NCI-H2081 treated with DMSO at 0.1 percent for 48 hours (cell line): ENCODE measurements at regions not wholly inside any gene's neighbourhood (a gene's known extent, or its start where the extent isn't known, plus 50 kb on each side); places are given as distances from the start of the nearest gene placed in this dataset.
A peak's percentile ranks its signal among the peaks of the same experiment; 100 is the strongest.
"Not testable (repeated sequence)": the region's sequence is repeated elsewhere in the genome, so short reads cannot be mapped to it uniquely, and the experiment has no call there.

Experiments used
- DNase-seq: peaks from one replicate; lab custom pipeline; 2025; lab: John Stamatoyannopoulos, UW

DNA sequence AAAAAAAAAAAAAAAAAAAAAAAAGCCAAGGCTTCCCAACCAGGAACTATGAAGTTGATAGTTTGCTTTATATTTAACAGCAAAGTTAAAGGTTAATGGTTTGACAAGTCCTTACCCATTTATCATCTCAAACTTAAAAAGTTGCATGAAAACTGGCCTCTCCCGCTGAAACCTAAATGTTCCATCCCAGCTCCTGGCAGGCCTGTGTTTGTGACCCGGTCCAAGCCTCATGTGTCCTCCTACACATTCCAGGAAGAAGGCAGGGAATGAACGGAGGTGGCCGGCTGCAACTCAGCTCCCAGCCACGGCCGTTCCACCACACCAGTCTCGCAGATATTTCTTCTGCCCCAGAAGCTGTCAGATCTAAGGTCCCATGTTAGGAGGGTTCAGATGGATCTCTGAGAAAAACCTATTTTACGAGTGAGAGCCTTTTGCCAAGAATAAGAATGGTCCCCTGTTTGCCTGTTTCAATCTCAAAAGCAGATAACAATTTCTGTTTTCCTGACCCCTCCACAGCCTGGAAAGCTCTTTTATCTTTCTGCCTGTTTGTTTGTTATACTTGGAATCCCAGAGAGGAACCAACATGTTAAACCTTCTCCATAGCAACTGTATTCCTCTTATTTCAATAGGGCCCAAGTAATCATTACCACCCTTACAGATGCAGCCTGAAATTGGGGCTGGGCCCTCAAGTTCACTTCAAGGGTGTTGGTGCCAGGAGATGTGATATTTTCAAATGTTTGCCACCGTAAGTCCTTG is 56.5 kb downstream of the KCTD12 start:
- no peak for DNase-seq

DNA sequence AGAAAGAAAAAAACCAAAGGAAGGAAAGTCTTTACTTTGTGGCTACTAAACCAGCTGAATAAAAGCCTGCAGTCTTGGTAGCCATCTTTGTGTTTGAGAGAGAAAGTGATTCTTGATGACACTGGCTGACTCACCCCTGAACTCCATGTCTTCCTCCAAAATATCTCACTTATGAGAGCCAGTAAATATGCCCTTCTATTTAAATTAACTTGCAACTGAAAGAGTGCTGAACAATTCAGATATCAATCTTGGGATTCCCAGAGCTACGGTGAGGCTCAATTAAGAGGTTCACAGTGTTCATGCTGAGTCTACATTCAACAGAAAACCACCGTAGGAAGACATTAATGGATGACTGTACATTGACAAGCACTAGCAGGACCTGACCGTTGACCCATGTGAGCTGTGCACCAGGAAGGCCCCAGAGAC is 57.9 kb downstream of the KCTD12 start:
- DNase-seq: no peak

DNA sequence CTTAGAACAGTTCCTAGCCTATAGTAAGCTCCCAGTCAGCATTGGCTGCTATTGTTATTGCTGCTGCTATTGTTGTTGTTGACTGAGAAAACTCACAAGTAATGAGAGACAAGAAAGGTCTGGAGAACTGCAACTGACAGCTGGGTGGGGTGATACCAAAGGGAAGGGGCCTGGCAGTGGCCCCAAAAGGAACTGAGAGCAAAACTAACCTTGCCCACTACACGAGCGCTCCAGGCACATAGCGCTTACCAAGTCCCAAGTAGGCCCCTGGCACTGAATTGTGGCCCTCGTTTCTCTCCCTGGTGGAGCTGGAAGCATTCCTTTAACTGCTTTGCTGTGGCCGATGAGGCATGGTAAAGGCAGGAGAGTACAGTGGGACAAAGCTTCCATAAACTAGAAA is 59.7 kb downstream of the KCTD12 start:
- no peak for DNase-seq

- DNase-seq: no peak
Measured at GRCh38 chr13:76825430-76825829, 60.8 kb downstream of the KCTD12 start.

DNA sequence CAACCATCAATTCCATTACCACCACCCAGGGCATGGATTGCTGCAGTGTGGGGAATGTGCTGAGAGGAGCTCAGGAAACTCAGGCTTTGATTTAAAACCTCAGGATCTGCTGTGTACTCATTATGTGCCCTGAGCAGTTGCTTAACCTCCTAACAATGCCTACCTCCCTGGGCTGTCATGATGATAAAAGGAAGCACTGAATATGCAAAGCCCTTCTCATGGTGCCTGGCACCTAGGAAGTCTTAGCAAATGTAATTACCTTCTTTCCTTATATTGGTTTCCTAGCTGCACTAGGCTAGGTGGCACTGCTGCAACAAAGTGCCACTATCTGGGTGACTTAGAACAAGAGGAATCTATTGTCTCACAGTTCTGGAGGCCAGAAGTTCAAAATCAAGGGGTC is 62.2 kb downstream of the KCTD12 start:
- DNase-seq: no peak

- DNase-seq: no peak
Measured at GRCh38 chr13:76822698-76823267, 63.4 kb downstream of the KCTD12 start.

- not testable (repeated sequence) for DNase-seq
Measured at GRCh38 chr13:76821222-76821621, 65.0 kb downstream of the KCTD12 start.

DNA sequence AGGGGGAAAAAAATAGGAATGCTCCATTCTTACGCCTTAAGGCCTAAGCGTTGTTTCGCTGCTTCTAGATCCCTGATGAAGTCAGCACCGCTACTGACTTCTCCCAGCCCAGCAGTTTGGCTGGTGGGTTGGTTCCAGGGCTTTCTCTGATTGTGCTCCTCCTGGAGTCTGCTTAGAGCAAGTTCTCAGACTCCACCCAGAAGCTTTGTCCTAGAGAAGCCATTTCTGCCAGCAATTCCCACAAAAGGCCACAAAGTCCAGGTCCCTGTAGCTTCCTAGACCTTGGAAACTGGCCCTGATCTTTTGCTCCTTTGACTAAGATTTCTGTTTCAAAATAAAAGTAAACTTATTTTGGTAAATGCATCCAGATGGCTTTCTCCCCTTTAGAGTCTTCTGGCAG is 65.4 kb downstream of the KCTD12 start:
- no peak for DNase-seq

GRCh38 chr13:76816394-76816793 is 69.8 kb downstream of the KCTD12 start:
- DNase-seq: no peak

- no peak for DNase-seq
Measured at GRCh38 chr13:76815344-76815743, 70.9 kb downstream of the KCTD12 start.

DNA sequence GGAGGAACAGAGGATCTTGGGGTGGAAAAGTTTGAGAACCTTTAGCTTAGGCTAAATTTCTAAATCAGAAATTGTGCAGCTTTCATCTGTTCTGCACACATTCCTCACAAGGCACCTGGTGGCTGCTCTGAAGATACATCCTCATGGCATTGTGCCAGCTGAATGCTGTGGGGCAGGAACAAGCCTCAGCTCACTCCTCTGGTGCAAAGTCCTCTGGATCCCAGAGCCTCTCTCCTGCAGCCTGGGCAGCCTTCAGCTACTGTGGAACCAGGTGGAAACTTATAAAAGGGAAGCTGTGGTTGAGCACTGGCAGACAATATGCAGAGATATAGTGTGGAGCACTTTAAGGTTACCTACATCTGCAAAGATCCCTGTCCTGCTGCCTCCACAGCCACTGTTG is 72.3 kb downstream of the KCTD12 start:
- no peak for DNase-seq

DNA sequence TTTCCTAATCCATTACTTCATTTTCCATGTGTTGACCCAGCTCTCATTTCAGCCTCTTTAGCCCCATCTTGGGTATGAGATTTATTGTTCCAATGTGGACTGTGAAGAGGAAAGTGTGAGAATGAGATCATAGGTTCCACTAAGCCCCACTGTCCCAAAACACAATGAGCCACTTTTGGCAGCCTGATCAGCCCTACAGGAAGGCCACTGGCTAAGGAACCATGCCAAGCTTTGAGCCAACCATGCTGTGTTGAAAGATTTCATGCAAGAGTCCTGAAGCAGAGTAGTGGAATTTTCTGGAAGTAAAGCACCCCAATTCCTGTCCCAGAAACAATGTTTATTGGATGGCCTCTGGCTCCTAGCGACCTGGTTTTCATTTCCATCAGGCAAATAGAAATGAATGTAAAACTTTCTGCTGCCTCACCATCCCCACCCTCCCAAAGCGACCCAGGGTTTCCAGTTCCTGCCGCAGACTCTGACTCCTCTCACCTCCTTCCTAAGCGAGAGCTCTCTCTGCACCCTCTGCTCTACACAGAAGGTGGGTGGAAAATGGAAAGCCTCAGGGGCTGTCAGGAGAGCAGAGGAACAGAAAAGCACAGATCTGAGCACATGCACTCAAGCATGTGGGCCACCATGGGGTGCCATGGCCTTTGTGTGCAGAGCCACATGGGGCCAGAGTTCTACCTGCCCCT is 73.1 kb downstream of the KCTD12 start:
- DNase-seq: no peak

DNA sequence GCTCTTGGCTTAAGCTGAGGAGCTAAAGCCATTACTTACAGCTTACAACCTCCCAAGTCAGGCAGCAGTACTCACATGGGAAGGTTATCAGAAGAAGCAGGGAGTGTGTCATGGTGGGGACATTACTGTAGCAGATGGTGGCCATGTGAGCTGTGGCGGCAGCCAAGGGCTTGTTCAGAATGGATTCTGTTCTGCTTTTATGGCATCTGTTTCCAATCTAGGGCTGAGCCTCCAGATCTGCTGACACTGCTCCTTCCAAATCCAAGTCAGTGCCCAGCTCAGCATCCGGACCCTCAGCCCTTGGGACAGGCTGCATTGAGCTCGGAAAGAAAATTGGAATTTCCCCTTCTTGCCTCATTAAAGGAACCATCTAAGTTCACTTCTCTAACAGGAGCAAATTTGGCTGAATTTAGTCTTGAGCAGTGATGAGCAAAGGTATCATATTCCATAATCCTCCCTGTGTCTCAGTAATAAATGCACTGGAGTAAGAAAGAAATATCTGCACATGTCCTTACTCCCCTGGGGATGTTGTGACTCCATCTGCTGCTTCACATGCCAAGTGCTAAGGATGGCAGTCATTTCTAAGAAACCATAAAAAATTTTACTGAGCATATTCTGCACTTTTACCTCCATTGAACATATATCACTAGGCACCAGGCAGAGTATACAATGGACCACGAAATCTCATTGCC is 73.9 kb downstream of the KCTD12 start:
- DNase-seq: no peak

DNA sequence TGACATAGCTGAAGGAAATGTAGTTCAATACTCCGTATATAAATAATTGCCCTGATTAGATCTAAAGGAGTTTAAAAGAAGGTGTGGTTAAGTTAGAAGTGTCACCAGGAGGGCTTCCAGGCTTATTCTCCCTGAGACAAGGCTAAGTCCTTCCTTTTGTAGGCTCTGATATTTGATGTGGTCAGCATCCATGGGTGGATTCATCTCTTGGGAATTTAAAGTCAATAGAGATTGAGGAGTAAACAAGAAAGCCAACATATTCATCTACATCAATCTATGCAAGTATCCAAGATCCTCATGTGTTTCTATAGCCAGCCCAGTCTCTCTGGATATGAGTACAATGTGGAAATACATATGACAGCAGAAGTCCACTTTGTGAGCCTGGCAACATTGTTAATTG is 76.8 kb downstream of the KCTD12 start:
- no peak for DNase-seq

GRCh38 chr13:76808927-76809326 is 77.3 kb downstream of the KCTD12 start:
- no peak for DNase-seq

- no peak for DNase-seq
Measured at GRCh38 chr13:76804801-76805200, 81.4 kb downstream of the KCTD12 start.

GRCh38 chr13:76803831-76804230 is 82.4 kb downstream of the KCTD12 start:
- no peak for DNase-seq

- DNase-seq: no peak
Measured at GRCh38 chr13:76800943-76801342, 85.3 kb downstream of the KCTD12 start.

DNA sequence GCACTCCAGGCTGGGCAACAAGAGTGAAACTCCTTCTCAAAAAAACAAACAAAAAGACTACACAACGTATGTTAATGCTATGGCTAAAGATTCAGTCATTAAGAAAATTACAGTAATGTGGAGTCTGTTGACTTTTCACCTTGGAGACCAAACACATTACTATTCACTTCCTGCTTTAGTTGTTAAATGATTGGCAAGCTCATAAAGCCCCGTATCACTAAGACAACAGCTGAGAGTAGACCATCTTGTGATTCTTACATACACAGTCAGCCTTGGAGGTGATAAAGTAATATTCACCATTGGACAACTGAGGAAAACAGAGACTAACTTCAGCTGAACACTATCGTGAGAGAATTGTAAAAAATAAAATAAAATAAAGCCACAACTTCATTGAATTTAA is 86.5 kb downstream of the KCTD12 start:
- peak; percentile 38 for DNase-seq

DNA sequence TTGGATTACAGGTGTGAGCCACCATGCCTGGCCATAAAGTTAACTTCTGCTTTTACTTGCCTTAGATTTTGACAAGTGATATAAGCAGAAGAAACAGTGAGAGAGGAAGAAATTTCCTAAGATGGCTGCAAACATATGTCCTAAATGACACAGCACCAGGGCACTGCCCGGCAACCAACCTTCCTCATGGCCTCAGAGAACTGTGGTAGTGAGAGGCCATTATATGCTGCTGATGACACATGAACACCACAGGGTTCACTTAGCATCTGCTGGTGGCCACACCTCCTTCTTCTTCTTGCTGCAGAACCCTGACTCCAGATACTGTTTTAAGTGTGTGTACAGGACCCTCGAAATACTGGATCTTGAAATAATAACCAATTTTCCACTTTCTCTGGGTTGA is 88.2 kb downstream of the KCTD12 start:
- DNase-seq: no peak

DNA sequence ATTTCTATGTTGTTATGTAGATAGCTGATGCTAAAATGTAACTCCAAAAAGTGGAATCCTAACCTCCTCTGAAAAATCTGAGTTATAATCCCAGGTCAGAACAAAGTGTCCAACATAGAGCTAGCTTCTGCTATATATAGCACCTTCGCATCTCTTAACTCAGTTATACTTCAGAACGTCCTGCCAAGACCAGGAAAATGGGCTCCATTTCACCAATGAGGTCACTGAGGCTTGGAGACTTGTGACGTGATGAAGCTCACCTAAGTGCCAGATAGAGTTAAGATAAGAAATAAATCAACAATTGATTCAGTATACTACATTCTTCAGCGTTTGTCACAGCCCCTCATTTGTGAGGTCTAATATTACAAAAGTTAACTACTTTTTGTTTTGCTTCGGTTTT is 88.8 kb downstream of the KCTD12 start:
- DNase-seq: no peak

DNA sequence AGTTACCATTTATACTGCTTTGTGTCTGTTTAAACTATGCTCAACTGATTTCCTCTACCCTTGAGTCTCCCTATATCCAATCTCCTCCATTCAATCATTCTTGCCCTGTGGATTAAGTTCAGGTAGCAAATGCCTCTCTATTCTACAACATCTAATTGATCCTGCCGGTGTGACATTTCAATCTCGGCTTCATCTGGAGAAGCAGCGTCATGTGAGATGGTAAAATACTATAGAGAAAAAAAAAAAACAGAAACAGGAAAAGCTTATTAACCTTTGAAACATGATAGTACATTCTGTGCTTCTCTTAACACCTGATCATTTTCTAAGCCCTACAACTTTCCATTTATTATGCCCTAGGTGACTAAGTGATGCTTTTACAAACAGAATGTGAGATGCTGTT is 89.4 kb downstream of the KCTD12 start:
- no peak for DNase-seq
